SK-N-SH (cell line): ENCODE measurements at regions not wholly inside any gene's neighbourhood (a gene's known extent, or its start where the extent isn't known, plus 50 kb on each side); places are given as distances from the start of the nearest gene placed in this dataset.

Source experiments
- CTCF ChIA-PET: fragments of 300-600, 350-600 bp; formaldehyde crosslinking; extraction: SDS; loops from one replicate; lab custom pipeline; 2021; lab: Yijun Ruan, JAX
- POLR2A ChIA-PET: fragments of 350-600 bp; sonication (Branson Sonifier 250); formaldehyde crosslinking; extraction: SDS; loops from one replicate; lab custom pipeline; 2020; ENCODE audit warnings: antibody characterized with exemption, inconsistent platforms; lab: Yijun Ruan, JAX
- DNase-seq: peaks from one replicate; pipeline ENCODE4 v3.0.0; 2012
- H2AFZ ChIP-seq: fragments of 200-600 bp; sonication (generic); 2 replicates; pipeline ENCODE4 v1.8.1; 2016; ENCODE audit warnings: antibody characterized with exemption, mild to moderate bottlenecking, low read depth
- H3F3A ChIP-seq: fragments of 200-600 bp; sonication (generic); replicated peaks from 2 replicates; pipeline ENCODE3; 2016; ENCODE audit warnings: antibody characterized with exemption, mild to moderate bottlenecking; ENCODE audit not compliant: insufficient read depth
- H3K27ac ChIP-seq, 2 experiments: fragments of 200-500 bp in 1 of 2; fragments of 200-600 bp in 1 of 2; sonication (Bioruptor generic) in 1 of 2; sonication (generic), shearing (Covaris generic) in 1 of 2; 2 replicates each; pipeline versions ENCODE4 v1.5.1 to v1.6.1; 2014 to 2016; ENCODE audit warnings: low read depth in 2 of 2, inconsistent platforms in 1 of 2, low read length in 1 of 2, mild to moderate bottlenecking in 1 of 2, mixed read lengths in 1 of 2
- H3K27me3 ChIP-seq: fragments of 200-600 bp; sonication (generic), shearing (Covaris generic); 2 replicates; pipeline ENCODE4 v1.6.1; 2016; ENCODE audit warnings: mixed run types; ENCODE audit not compliant: insufficient read depth
- H3K36me3 ChIP-seq, 2 experiments: fragments of 200-500 bp in 1 of 2; fragments of 200-600 bp in 1 of 2; sonication (Bioruptor generic) in 1 of 2; sonication (generic) in 1 of 2; replicated peaks in 1 of 2; 2 replicates each; pipeline versions ENCODE3 to v1.5.1; 2014 to 2016; ENCODE audit warnings: low read length in 1 of 2, mild to moderate bottlenecking in 1 of 2; ENCODE audit not compliant: insufficient read depth in 2 of 2, control insufficient read depth in 1 of 2
- H3K4me1 ChIP-seq, 2 experiments: fragments of 200-500 bp in 1 of 2; fragments of 200-600 bp in 1 of 2; sonication (Bioruptor generic) in 1 of 2; sonication (generic), shearing (Covaris generic) in 1 of 2; 2 replicates each; pipeline versions ENCODE4 v1.5.1 to v1.6.1; 2014 to 2016; ENCODE audit warnings: low read depth in 1 of 2, low read length in 1 of 2, mixed run types in 1 of 2; ENCODE audit not compliant: insufficient read depth in 2 of 2, control insufficient read depth in 1 of 2
- H3K4me2 ChIP-seq: fragments of 200-600 bp; sonication (generic), shearing (Covaris generic); 2 replicates; pipeline ENCODE4 v1.6.1; 2017; ENCODE audit warnings: mixed run types
- H3K4me3 ChIP-seq, 2 experiments: fragments of 200-500 bp in 1 of 2; fragments of 200-600 bp in 1 of 2; sonication (Bioruptor generic) in 1 of 2; sonication (generic), shearing (Covaris generic) in 1 of 2; 2 replicates each; pipeline versions ENCODE4 v1.5.1 to v1.8.1; 2014 to 2016; ENCODE audit warnings: low read depth in 2 of 2, inconsistent platforms in 1 of 2, low read length in 1 of 2, mild to moderate bottlenecking in 1 of 2, mixed read lengths in 1 of 2, moderate library complexity in 1 of 2
- H3K79me2 ChIP-seq: fragments of 200-600 bp; sonication (generic); 2 replicates; pipeline ENCODE4 v1.8.1; 2017; ENCODE audit warnings: mild to moderate bottlenecking; ENCODE audit not compliant: insufficient read depth
- H3K9ac ChIP-seq: fragments of 200-600 bp; sonication (generic); 2 replicates; pipeline ENCODE4 v1.6.1; 2017; ENCODE audit warnings: mixed run types
- H3K9me2 ChIP-seq: fragments of 200-600 bp; sonication (generic); 2 replicates; pipeline ENCODE4 v1.6.1; 2017; ENCODE audit warnings: mixed run types
- H3K9me3 ChIP-seq: fragments of 200-600 bp; sonication (generic); 2 replicates; pipeline ENCODE4 v1.6.1; 2017; ENCODE audit warnings: mixed run types, mild to moderate bottlenecking, moderate library complexity
- H4K20me1 ChIP-seq: fragments of 200-600 bp; sonication (generic); 2 replicates; pipeline ENCODE4 v1.6.1; 2017; ENCODE audit warnings: mild to moderate bottlenecking, mixed run types; ENCODE audit not compliant: insufficient read depth
- CHD2 ChIP-seq: fragments of 150-350 bp; IDR thresholded peaks from 2 replicates; pipeline ENCODE4 v1.6.1; 2018; ENCODE audit warnings: low read length; ENCODE audit not compliant: partially characterized antibody
- CTCF ChIP-seq: fragments of 200-600 bp; sonication (generic); IDR thresholded peaks from 2 replicates; pipeline ENCODE4 v1.6.1; 2017; ENCODE audit warnings: antibody characterized with exemption, mild to moderate bottlenecking, moderate library complexity
- ELF1 ChIP-seq: IDR thresholded peaks from 2 replicates; pipeline ENCODE4 v1.4.0; 2012
- EZH2phosphoT487 ChIP-seq: fragments of 200-600 bp; sonication (generic); IDR thresholded peaks from 2 replicates; pipeline ENCODE4 v1.6.1; 2017; ENCODE audit warnings: low read depth, mixed run types, mild to moderate bottlenecking, antibody characterized with exemption, moderate library complexity, borderline replicate concordance
- FOXJ3 ChIP-seq: sonication (generic); formaldehyde crosslinking; IDR thresholded peaks from 2 replicates; pipeline ENCODE4 v1.5.1; 2020; ENCODE audit warnings: mild to moderate bottlenecking, missing genetic modification reagents
- GABPA ChIP-seq: IDR thresholded peaks from 2 replicates; pipeline ENCODE4 v1.4.0; 2012; ENCODE audit warnings: low read depth, mild to moderate bottlenecking
- GATA2 ChIP-seq: sonication (generic); formaldehyde crosslinking; IDR thresholded peaks from 2 replicates; pipeline ENCODE4 v1.5.0; 2020; ENCODE audit warnings: mild to moderate bottlenecking, missing genetic modification reagents
- MEF2A ChIP-seq: IDR thresholded peaks from 2 replicates; pipeline ENCODE4 v1.4.0; 2012; ENCODE audit warnings: low read depth, borderline replicate concordance
- NFIC ChIP-seq: IDR thresholded peaks from 2 replicates; pipeline ENCODE4 v1.4.0; 2012; ENCODE audit warnings: borderline replicate concordance
- PBX3 ChIP-seq: IDR thresholded peaks from 2 replicates; pipeline ENCODE4; 2012
- RAD21 ChIP-seq: IDR thresholded peaks from 2 replicates; pipeline ENCODE4 v1.6.1; 2012; ENCODE audit warnings: mild to moderate bottlenecking, low read length
- RFX5 ChIP-seq: IDR thresholded peaks from 2 replicates; pipeline ENCODE4 v1.6.1; 2012; ENCODE audit warnings: mild to moderate bottlenecking, improper control_type of control experiment, low read length
- TAF1 ChIP-seq: IDR thresholded peaks from 2 replicates; pipeline ENCODE4 v1.6.1; 2012; ENCODE audit warnings: low read depth, mild to moderate bottlenecking, low read length, moderate library complexity, borderline replicate concordance
- TCF12 ChIP-seq: IDR thresholded peaks from 2 replicates; pipeline ENCODE4 v1.4.0; 2012
- TEAD4 ChIP-seq: IDR thresholded peaks from 2 replicates; pipeline ENCODE4 v1.4.0; 2012; ENCODE audit warnings: mild to moderate bottlenecking, borderline replicate concordance; ENCODE audit not compliant: insufficient read depth
- YY1 ChIP-seq: IDR thresholded peaks from 2 replicates; pipeline ENCODE4 v1.4.0; 2012; ENCODE audit warnings: low read depth, mild to moderate bottlenecking
- ZBTB33 ChIP-seq: IDR thresholded peaks from 2 replicates; pipeline ENCODE4 v1.4.0; 2012; ENCODE audit warnings: low read depth, borderline replicate concordance
- WGBS: methylation state at CpG from one replicate; pipeline ENCODE4 v1.1.6; 2017; ENCODE audit warnings: low lambda C conversion rate; 5-methylcytosine and 5-hydroxymethylcytosine counted together

- Histone ChIP-seq H3K9me2 (no peaks in the 10 kb centered on the region), H3K27ac (no peak overlapping the region), H3K4me3 (no peak overlapping the region), H3K36me3 (no peaks in the 10 kb centered on the region), H3K9me3 (no peaks in the 10 kb centered on the region), H3K79me2 (no peaks in the 10 kb centered on the region), H3K4me2 (no peak overlapping the region), H3K4me1 (no peaks in the 10 kb centered on the region), H3F3A (no peaks in the 10 kb centered on the region), H3K9ac (no peak overlapping the region), H4K20me1 (no peaks in the 10 kb centered on the region), H3K27me3 (no peaks in the 10 kb centered on the region), H2AFZ (no peak overlapping the region)
- TF ChIP-seq TAF1 (no peak), GATA2 (CRISPR knock-in tag) (no peak), YY1 (no peak), MEF2A (no peak), TCF12 (no peak), EZH2phosphoT487 (no peak), CTCF (no peak), ZBTB33 (no peak), GABPA (no peak), RFX5 (no peak), TEAD4 (no peak), RAD21 (no peak), ELF1 (no peak), NFIC (no peak), FOXJ3 (CRISPR knock-in tag) (no peak), PBX3 (no peak), CHD2 (no peak)
- ChIA-PET POLR2A (no interaction called here), CTCF (no interaction called here)
- no peak for DNase-seq
- WGBS = 3% methylated on average over 2 of the region's 2 CpGs
Observed at GRCh38 chr13:57443494-57443893, 188.1 kb upstream of the PCDH17 start.
